ENCODE measurements at regions not wholly inside any gene's neighbourhood (a gene's known extent, or its start where the extent isn't known, plus 50 kb on each side); places are given as distances from the start of the nearest gene placed in this dataset.

DNA sequence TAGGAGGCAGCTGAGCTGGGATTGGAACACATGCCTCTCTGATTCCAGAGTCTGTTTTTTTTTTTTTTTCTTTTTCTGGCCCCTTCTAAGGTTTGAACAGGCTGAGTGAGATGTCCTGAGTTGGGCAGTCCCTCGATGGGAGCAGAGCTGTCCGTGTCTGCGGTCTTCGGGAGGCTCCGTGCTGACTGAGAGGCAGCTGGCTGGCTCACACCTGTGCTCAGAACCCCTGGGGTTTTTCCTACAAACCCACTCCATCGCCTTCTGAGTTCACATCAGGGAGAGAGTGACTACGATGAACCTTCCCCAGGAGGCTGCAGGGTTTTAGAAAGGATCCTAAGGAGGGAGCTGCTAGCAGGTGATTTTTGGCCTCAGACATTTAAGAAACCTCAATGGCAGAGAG lies 92.5 kb downstream of the IRF8 start:
- Histone ChIP-seq H3K9me3 (ENCODE audit: insufficient read depth, low read depth, low read length) (no peaks in the 10 kb centered on the region), H3K4me1 (ENCODE audit: insufficient read depth, low read length) (no peaks in the 10 kb centered on the region), H3K9ac (ENCODE audit: low read depth, low read length) (no peak overlapping the region), H3K27me3 (ENCODE audit: insufficient read depth, low read length) (no peaks in the 10 kb centered on the region), H3K27ac (ENCODE audit: low read depth, low read length) (no peak overlapping the region), H3K4me3 (ENCODE audit: low read length) (no peak overlapping the region), H3K36me3 (ENCODE audit: insufficient read depth, low read length) (no peaks in the 10 kb centered on the region)
- 82% methylated on average over 7 of the region's 7 CpGs for WGBS

DNA sequence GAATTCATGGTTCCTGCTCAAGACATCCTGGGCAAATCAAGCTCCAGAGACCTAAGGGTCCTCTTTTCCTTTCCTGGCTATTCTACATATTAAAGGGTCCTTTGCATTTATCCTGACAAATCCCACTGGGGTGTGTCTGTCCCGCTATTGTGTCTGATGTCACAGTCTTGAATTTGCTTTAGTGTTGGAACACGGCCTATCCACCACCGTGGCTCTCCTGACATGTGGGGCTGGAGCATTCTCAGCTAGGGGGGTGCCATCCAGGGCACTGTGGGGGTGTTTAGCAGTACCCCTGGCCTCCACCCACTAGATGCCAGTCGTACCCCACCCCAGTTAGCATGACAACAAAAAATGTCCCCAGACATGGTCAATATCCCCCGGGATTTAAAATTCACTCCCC lies 92.9 kb downstream of the IRF8 start:
- Histone ChIP-seq H3K36me3 (ENCODE audit: insufficient read depth, low read length) (no peaks in the 10 kb centered on the region), H3K9me3 (ENCODE audit: insufficient read depth, low read depth, low read length) (no peaks in the 10 kb centered on the region), H3K4me1 (ENCODE audit: insufficient read depth, low read length) (no peaks in the 10 kb centered on the region), H3K9ac (ENCODE audit: low read depth, low read length) (no peak overlapping the region), H3K4me3 (ENCODE audit: low read length) (no peak overlapping the region), H3K27ac (ENCODE audit: low read depth, low read length) (no peak overlapping the region), H3K27me3 (ENCODE audit: insufficient read depth, low read length) (no peaks in the 10 kb centered on the region)
- WGBS, result 84% methylated on average over 5 of the region's 5 CpGs

DNA sequence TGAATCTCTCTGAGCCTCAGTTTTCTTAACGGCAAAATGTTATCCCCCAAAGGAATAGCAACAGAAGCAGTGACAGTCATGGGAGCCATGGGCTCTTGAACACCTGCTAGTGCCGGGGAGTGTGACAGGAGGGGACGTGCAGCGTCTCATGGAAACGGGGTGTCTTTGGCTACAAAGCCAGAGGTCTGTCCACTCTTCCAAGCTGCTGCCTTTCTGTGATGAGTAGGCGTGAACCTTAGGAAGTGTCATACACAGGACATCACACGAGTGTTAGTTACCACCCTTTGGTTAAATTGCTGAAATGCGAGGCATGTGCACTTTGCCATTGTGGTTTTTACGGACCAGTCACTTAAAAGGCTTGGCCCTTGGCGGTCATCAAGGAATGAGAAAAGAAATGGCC lies 93.4 kb downstream of the IRF8 start:
- no peak overlapping the region for H3K9ac ChIP-seq (ENCODE audit: low read depth, low read length)
- no peak overlapping the region for H3K27ac ChIP-seq (ENCODE audit: low read depth, low read length)
- H3K9me3 ChIP-seq (ENCODE audit: insufficient read depth, low read depth, low read length), result no peaks in the 10 kb centered on the region
- H3K36me3 ChIP-seq (ENCODE audit: insufficient read depth, low read length), result no peaks in the 10 kb centered on the region
- WGBS, result 83% methylated on average over 10 of the region's 10 CpGs
- no peaks in the 10 kb centered on the region for H3K4me1 ChIP-seq (ENCODE audit: insufficient read depth, low read length)
- H3K27me3 ChIP-seq (ENCODE audit: insufficient read depth, low read length), result no peaks in the 10 kb centered on the region
- no peak overlapping the region for H3K4me3 ChIP-seq (ENCODE audit: low read length)

DNA sequence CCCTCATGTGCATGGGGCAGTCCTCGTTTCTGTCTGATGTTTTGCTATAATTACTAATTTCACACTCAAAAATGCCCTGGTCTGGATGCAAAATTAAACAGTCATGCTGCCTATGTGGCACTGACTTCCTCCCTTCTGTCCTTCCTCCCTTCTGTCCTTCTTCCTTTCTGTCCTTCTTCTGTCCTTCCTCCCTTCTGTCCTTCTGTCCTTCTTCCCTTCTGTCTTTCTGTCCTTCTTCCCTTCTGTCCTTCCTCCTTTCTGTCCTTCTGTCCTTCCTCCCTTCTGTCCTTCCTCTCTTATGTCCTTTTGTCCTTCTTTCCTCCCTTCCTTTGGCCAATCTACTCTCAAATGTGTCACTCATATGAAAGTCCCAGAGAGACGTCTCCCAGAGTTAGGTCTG lies 93.8 kb downstream of the IRF8 start:
- Histone ChIP-seq H3K9ac (ENCODE audit: low read depth, low read length) (no peak overlapping the region), H3K4me3 (ENCODE audit: low read length) (no peak overlapping the region), H3K27me3 (ENCODE audit: insufficient read depth, low read length) (no peaks in the 10 kb centered on the region), H3K36me3 (ENCODE audit: insufficient read depth, low read length) (no peaks in the 10 kb centered on the region), H3K27ac (ENCODE audit: low read depth, low read length) (no peak overlapping the region), H3K4me1 (ENCODE audit: insufficient read depth, low read length) (no peaks in the 10 kb centered on the region), H3K9me3 (ENCODE audit: insufficient read depth, low read depth, low read length) (no peaks in the 10 kb centered on the region)
- 81% methylated on average over 2 of the region's 2 CpGs for WGBS

DNA sequence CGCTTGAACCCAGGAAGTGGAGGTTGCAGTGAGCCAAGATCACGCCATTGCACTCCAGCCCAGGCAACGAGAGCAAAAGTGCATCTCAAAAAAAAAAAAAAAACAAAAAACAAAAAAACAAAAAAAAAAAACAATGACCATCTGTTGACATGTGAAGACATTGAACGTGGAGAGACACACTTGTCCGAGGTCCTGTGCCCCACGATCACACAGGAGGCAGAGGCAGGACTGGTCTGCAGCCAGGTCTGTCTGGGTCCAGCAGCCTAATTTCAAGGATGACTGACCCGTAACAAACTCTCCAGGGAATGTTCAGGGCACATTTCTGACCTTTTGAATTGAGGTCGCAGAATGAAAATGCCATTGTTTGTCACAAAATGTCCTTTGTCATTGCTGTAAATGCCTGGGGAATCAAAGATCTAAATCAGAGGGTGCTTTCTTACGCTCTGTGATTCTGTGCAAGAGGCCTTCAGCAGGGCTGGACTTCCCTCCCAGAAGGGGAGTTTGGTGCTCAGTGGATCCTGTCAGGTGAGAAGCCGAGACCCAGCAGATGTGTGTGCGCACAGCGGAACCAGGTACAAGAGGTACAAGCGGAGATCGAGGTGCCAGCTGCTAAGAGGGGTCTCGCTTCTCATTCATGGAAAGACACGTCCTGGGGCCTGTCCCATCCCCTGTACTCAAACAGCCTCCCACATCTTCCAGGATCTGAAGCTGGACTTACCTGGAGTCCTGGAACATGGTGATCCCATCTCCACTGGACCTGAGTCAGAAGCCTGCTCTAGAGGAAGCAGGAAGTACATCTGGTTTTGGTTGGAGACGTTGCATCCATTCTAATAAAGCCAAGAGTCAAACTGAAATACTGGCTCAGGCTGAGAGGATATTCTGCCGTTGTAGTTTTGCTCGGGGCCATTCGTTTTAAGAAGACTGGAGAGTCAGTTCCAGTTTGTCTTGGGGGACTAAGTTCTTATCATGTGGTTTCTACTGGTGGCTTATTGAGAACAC lies 95.8 kb downstream of the IRF8 start:
- Histone ChIP-seq H3K4me3 (ENCODE audit: low read length) (no peak overlapping the region), H3K27ac (ENCODE audit: low read depth, low read length) (no peak overlapping the region), H3K4me1 (ENCODE audit: insufficient read depth, low read length) (no peaks in the 10 kb centered on the region), H3K27me3 (ENCODE audit: insufficient read depth, low read length) (no peaks in the 10 kb centered on the region), H3K9ac (ENCODE audit: low read depth, low read length) (no peak overlapping the region), H3K9me3 (ENCODE audit: insufficient read depth, low read depth, low read length) (no peaks in the 10 kb centered on the region), H3K36me3 (ENCODE audit: insufficient read depth, low read length) (no peaks in the 10 kb centered on the region)
- WGBS, result 92% methylated on average over 20 of the region's 20 CpGs

DNA sequence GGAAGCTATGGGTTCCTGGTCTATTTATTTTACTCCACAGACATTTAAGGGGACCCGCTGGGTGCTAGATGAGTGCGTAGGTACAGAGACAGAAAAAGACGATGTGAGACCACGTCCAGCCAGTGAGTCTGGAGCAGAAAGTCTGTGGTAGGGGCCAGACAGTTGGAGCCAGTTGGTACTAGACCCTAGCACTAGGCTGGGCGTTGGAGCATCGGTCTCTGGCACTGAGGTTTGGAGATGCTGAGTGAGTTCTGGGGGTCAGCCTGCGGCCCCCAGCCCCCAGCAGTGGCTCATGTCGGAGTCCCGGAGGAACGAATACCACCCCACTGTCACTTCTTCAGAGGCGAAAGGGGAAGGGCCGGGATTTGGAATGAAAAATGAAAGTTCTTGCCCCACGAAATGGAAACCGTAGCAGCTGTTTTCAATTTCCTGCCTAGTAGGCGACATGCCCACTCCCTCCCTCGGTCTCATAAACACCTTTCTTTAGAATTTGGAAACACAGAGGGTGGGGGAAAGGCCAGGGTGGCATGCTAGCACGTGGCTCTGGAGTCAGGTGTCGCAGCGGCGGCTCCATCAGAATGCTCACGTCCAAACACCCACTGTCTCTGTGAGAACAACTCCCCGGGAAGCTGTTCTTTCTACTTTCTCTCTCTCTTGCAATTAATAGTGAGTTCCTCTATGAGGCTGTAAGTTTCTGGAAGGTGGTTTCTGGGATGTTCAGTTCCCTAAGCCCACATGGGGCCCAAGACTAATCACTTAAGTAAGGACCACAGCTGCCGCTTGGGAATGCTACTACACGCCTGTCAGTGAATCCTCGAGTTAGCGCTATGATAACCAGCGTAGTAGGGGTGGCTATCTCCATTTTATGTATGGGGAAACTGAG lies 96.8 kb downstream of the IRF8 start:
- no peaks in the 10 kb centered on the region for H3K27me3 ChIP-seq (ENCODE audit: insufficient read depth, low read length)
- 93% methylated on average over 27 of the region's 27 CpGs for WGBS
- H3K9me3 ChIP-seq (ENCODE audit: insufficient read depth, low read depth, low read length), result no peaks in the 10 kb centered on the region
- H3K27ac ChIP-seq (ENCODE audit: low read depth, low read length), result no peak overlapping the region
- H3K36me3 ChIP-seq (ENCODE audit: insufficient read depth, low read length), result no peaks in the 10 kb centered on the region
- no peak overlapping the region for H3K9ac ChIP-seq (ENCODE audit: low read depth, low read length)
- H3K4me1 ChIP-seq (ENCODE audit: insufficient read depth, low read length), result no peaks in the 10 kb centered on the region
- H3K4me3 ChIP-seq (ENCODE audit: low read length), result no peak overlapping the region

DNA sequence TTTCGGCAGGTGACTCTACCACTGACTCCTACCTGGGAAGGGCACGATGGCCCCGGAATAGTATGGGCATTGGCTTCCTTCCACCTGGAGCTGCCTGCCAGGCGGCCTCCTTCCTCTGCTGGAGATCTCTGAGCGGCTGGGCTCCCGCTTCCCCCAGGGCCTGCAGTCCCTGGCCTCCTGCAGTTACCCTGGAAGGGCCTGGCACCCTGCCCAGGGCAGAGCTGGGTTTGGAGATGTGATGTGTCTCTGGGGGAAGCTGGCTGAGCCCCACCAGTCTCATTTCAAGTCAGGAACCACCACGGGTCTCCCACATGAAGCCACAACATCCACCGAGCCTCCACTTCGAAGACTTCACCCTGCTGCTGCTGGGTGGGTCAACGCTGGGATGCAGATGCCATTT lies 97.9 kb downstream of the IRF8 start:
- Histone ChIP-seq H3K27me3 (ENCODE audit: insufficient read depth, low read length) (no peaks in the 10 kb centered on the region), H3K4me3 (ENCODE audit: low read length) (no peak overlapping the region), H3K4me1 (ENCODE audit: insufficient read depth, low read length) (no peaks in the 10 kb centered on the region), H3K36me3 (ENCODE audit: insufficient read depth, low read length) (no peaks in the 10 kb centered on the region), H3K9me3 (ENCODE audit: insufficient read depth, low read depth, low read length) (no peaks in the 10 kb centered on the region), H3K27ac (ENCODE audit: low read depth, low read length) (no peak overlapping the region), H3K9ac (ENCODE audit: low read depth, low read length) (no peak overlapping the region)
- WGBS, result 95% methylated on average over 10 of the region's 10 CpGs

DNA sequence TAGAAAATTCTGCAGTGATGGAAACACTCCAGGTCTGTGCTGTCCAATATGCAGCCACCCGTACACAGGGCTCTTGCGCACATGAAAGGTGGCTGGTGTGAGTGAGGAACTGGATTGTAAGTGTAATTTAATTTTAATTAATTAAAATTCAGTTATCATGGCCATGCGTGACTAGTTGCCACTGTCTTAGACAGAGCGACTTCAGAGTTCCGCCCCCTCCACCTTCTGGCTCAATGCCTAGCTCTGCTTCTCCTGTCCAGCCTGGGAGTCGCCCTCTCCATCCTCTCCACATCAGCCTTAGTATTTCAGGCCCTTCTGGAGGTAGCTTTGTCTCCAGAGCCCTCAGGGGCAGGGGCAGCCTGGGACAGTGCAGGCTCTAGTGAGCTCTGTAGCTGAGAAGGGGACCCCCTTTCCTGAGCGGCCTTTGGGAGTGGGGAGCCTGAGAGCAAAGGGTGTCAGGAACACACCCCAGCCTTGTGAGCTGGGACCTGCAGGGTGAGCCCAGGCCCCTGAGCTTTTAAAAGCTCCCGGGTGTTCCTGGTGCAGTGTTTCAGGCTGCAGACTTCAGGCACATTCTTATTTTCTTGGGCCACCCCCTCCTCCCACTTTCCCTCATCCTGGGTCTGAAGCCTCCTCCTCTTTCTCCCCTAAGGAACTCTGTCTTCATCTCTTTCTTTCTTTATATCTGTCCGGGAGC lies 99.4 kb downstream of the IRF8 start:
- Histone ChIP-seq H3K27me3 (ENCODE audit: insufficient read depth, low read length) (no peaks in the 10 kb centered on the region), H3K4me1 (ENCODE audit: insufficient read depth, low read length) (no peaks in the 10 kb centered on the region), H3K4me3 (ENCODE audit: low read length) (no peak overlapping the region), H3K9ac (ENCODE audit: low read depth, low read length) (no peak overlapping the region), H3K27ac (ENCODE audit: low read depth, low read length) (no peak overlapping the region), H3K9me3 (ENCODE audit: insufficient read depth, low read depth, low read length) (no peaks in the 10 kb centered on the region), H3K36me3 (ENCODE audit: insufficient read depth, low read length) (no peaks in the 10 kb centered on the region)
- 91% methylated on average over 9 of the region's 9 CpGs for WGBS

DNA sequence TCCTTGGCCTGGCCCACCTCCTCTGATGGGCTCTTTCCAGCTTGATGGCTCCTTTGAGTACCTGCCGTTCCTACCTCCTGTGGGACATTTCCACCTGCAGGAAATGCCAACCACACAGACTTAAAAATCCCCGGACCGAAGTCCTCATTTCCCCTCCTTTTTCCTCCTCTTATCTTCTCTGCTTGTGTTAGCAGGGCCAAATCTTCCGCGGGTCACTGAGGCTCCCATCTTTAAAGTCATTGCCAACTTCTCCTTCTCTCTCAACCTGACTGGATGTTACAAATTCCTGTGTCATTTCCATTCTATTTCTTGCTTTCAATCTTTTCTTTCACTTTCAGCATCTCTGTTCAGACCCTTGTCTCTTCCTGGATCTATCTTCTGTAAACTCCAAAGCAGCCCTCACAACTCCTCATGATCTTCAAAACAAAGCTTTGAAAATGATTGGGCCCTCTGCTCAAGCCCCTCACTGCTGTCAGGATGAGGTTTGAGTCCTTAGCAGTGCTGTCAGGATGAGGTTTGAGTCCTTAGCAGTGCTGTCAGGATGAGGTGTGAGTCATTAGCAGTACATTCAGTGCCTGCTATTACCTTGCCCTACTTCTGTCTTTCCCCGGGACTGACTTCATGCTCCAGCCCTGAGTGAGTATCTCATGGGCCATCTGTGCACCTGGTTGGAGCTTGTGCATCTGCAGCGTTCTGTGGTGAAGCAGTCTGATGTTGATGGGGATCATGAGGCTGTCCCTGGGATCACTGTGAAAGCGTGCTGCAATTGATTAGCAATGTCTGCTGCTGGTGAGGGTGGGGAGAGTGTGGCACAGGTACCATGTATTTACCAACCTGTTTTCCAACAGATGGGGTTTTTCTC lies 100.1 kb downstream of the IRF8 start:
- Histone ChIP-seq H3K9ac (ENCODE audit: low read depth, low read length) (no peak overlapping the region), H3K27me3 (ENCODE audit: insufficient read depth, low read length) (no peaks in the 10 kb centered on the region), H3K27ac (ENCODE audit: low read depth, low read length) (no peak overlapping the region), H3K4me1 (ENCODE audit: insufficient read depth, low read length) (no peaks in the 10 kb centered on the region), H3K9me3 (ENCODE audit: insufficient read depth, low read depth, low read length) (no peaks in the 10 kb centered on the region), H3K4me3 (ENCODE audit: low read length) (no peak overlapping the region), H3K36me3 (ENCODE audit: insufficient read depth, low read length) (no peaks in the 10 kb centered on the region)
- 89% methylated on average over 8 of the region's 8 CpGs for WGBS

DNA sequence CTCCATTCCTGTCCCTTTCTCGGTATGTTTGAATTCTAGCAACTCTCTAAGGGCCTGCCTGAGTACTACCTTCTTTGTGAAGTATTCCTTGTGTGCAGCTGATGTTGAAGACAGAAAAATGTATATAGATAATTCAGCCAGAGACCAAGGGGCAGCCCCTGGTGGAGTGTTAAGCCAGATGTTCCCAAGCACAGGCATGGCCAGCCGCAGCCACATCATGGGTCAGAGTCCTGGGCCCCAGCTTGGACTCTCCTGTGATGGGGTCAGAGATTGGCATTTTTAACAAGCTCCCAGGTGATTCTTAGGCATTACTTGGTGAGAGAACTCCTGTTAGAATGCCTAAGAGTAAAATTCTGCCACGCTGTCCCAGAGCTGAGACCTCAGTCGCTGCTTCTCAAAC lies 100.8 kb downstream of the IRF8 start:
- WGBS, result 91% methylated on average over 4 of the region's 4 CpGs
- no peaks in the 10 kb centered on the region for H3K4me1 ChIP-seq (ENCODE audit: insufficient read depth, low read length)
- no peak overlapping the region for H3K9ac ChIP-seq (ENCODE audit: low read depth, low read length)
- H3K36me3 ChIP-seq (ENCODE audit: insufficient read depth, low read length), result no peaks in the 10 kb centered on the region
- H3K9me3 ChIP-seq (ENCODE audit: insufficient read depth, low read depth, low read length), result no peaks in the 10 kb centered on the region
- no peak overlapping the region for H3K4me3 ChIP-seq (ENCODE audit: low read length)
- no peak overlapping the region for H3K27ac ChIP-seq (ENCODE audit: low read depth, low read length)
- no peaks in the 10 kb centered on the region for H3K27me3 ChIP-seq (ENCODE audit: insufficient read depth, low read length)

All from HUES64 (cell line).